ENCODE measurements at regions not wholly inside any gene's neighbourhood (a gene's known extent, or its start where the extent isn't known, plus 50 kb on each side); places are given as distances from the start of the nearest gene placed in this dataset.
"Not testable (repeated sequence)": the region's sequence is repeated elsewhere in the genome, so short reads cannot be mapped to it uniquely, and the experiment has no call there.

DNA sequence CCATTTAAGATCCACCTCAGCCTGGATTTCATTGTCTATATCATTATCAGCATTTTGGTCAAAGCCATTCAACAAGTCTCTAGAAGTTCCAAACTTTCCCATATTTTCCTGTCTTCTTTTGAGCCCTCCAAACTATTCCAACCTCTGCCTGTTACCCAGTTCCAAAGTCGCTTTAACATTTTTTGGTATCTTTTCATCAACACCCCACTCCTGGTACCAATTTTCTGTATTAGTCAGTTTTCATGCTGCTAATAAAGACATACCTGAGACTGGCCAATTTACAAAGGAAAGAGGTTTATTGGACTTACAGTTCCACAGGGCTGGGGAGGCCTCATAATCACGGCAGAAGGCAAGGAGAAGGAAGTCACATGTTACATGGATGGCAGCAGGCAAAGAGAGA lies 982.9 kb downstream of the TAF11L14 start:
- not testable (repeated sequence) for DNase-seq

- DNase-seq: no peak
These were observed 996.3 kb downstream of the TAF11L14 start for GRCh38 chr5:18630458-18631045.

GRCh38 chr5:18652404-18653215 lies 1018.4 kb downstream of the TAF11L14 start:
- DNase-seq: no peak

- no peak for DNase-seq
These were observed 1019.0 kb downstream of the TAF11L14 start for GRCh38 chr5:18653216-18653752.

GRCh38 chr5:18660511-18660910 lies 1026.3 kb downstream of the TAF11L14 start:
- no peak for DNase-seq

DNA sequence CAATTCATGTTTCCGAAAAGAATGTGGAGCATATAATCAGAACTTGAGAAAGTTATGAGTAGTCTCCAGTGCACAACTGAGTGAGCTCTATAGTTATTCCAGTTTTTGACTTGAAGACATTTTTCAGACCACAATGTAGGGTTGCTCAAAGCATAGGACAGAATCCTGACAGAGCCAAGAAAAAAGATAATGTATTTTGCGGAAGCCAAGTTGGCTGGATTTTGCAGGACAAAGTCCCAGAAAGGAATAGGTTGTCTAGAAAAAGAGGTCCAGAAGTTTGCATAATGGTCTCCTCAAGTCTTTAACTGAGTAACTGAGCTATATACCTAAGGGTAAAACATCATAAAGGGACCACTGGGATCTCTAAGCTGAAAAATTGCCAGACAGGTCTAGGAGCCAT lies 1028.0 kb downstream of the TAF11L14 start:
- no peak for DNase-seq

GRCh38 chr5:18674212-18674611 lies 1040.0 kb downstream of the TAF11L14 start:
- DNase-seq: not testable (repeated sequence)

DNA sequence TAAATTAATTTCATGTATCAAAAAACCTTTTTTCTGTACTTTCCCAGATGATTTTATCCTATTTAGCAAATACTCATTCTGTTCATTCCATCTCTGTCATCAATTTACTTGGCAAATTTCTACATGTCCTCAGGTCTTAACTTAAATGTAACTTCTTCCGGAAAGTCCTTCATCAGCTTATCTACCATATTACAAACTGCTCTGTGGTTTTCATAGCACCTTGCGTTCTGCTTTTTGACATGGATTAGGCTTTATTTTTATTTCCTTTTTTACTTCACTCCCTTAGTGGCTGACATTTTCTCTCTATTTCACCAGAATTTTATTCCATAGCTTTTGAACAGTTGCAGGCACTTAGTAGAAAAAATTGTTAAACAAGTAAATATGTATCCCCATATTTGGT lies 1040.8 kb downstream of the TAF11L14 start:
- no peak for DNase-seq

- DNase-seq: no peak
These were observed 1052.0 kb downstream of the TAF11L14 start for GRCh38 chr5:18686253-18686652.

GRCh38 chr5:18687429-18687828 lies 1053.2 kb downstream of the TAF11L14 start:
- DNase-seq: no peak

- DNase-seq: no peak
These were observed 1065.4 kb downstream of the TAF11L14 start for GRCh38 chr5:18699681-18700080.

DNA sequence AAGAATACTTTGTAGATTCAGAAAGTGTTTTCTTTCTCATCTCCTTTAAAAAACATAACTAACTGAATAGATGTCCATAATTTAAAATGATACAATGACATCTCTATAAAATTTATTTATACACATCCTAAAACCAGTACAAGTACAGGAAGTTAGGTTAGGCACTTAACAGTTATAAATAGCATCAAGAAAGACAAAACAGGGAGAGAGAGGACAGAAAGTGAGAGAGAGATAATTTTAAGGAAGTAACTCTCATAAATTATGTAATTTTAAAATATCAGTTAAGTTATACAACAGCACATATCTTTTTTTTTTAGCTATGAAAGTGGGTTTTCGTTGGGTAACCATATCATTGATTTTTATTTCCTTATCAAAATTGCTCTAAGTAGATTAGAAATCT lies 1068.6 kb downstream of the TAF11L14 start:
- no peak for DNase-seq

- no peak for DNase-seq
These were observed 1078.8 kb downstream of the TAF11L14 start for GRCh38 chr5:18712936-18713485.

- no peak for DNase-seq
These were observed 1085.7 kb downstream of the TAF11L14 start for GRCh38 chr5:18720002-18720401.

DNA sequence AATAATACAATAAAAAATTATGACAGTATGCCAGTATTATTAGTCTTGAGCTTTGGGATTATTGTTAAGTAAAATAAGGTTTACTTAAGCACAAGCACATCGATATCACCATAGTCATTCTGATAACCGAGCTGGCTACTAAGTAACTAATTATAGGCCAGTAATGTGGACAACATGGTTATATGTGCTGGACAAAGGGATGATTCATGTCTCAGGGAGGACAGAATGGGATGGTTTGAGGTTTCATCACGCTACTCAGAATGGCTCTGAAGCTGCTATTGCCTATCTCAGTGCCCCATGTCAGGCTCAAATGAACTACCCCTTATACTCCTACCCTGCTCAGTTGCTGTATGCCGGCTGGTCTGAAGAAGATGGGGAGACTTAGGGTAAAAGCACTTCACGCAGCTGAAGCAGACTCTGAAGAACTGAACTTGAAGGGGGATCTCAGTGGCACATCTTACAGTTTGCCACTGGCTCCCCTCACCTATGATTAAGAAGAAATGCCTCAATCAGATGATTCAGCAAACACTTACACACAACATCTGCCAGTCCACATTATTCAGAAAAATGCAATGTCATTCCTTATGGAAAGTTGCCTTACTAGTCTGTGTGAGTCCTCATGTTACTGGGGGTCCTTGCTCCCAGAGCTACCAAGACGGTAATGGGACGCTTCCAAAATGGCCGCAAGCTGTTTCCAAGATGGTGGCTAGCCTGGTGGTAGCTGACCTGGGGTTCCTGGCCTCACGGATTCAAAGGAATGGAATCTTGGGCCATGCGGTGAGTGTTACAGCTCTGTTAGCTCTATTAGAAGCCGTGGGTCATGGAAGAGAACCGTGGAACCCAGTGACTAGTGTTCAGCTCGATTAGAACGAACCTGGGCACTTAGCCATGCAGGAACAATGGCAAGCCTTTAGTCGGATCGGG lies 1098.6 kb downstream of the TAF11L14 start:
- no peak for DNase-seq

- no peak for DNase-seq
These were observed 1101.8 kb downstream of the TAF11L14 start for GRCh38 chr5:18736051-18736398.

DNA sequence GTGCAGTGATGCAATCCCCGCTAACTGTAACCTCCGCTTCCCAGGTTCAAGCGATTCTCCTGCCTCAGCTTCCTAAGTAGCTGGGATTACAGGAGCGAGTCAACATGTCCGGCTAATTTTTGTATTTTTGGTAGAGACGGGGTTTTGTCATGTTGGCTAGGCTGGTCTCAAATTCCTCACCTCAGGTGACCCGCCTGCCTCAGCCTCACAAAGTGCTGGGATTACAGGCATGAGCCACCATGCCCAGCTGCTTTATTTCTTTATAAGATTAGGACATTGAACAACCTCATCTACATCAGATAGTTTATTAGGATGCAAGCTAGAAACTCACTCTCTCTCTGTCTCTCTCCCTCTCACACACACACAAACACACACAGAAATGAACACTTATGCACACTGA lies 1102.5 kb downstream of the TAF11L14 start:
- DNase-seq: not testable (repeated sequence)

- DNase-seq: no peak
These were observed 1106.0 kb downstream of the TAF11L14 start for GRCh38 chr5:18740301-18740700.

- no peak for DNase-seq
These were observed 1108.6 kb downstream of the TAF11L14 start for GRCh38 chr5:18742830-18743229.

DNA sequence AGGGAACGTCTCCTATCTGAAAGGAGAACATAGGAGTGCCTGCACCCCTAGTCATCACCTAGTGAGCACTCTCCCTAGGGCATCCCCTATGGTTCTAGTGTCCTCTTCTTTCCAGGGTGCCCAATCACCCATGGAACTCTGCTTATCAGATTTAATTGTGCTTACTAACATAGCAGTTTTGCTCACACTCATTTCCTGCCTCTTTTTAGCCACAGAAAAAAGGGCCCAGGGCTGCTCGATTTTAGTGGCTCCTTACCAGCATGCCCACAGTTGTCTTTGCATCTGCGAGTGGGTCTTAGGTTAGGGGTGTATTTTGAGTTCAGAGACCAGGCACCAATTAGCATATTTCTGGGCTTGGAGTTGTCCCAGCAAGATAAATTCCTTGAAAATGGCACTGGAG lies 1110.2 kb downstream of the TAF11L14 start:
- DNase-seq: no peak

- DNase-seq: peak; percentile 34
These were observed 1111.1 kb downstream of the TAF11L14 start for GRCh38 chr5:18745042-18745987.

Data from DMS79 treated with DMSO at 0.1 percent for 48 hours (cell line).